ACHN (cell line): ENCODE measurements at regions not wholly inside any gene's neighbourhood (a gene's known extent, or its start where the extent isn't known, plus 50 kb on each side); places are given as distances from the start of the nearest gene placed in this dataset.
"Not testable (repeated sequence)": the region's sequence is repeated elsewhere in the genome, so short reads cannot be mapped to it uniquely, and the experiment has no call there.

ENCODE experiments used
- DNase-seq: peaks from one replicate; pipeline ENCODE4 v3.0.0-alpha.2; 2015
- in situ Hi-C: cut with HindIII; loops from 2 replicates; pipeline ENCODE4 v1.10.0; 2017; ENCODE audit warnings: low sequenced_read_pairs, low pct_ligation_motif_present, low pct_unique_long_range_greater_than_20kb

- in situ Hi-C loops = no loop called here
Observed at GRCh38 chr1:224524679-224525078, 90.1 kb upstream of the WDR26 start.

GRCh38 chr1:224525411-224526040 is 90.6 kb upstream of the CNIH3 start:
- no peak for DNase-seq

More at GRCh38 chr1:224524679-224525078, 90.1 kb upstream of the WDR26 start:
- DNase-seq = peak; percentile 61

GRCh38 chr1:224526771-224527170 is 89.3 kb upstream of the CNIH3 start:
- in situ Hi-C loops = no loop called here

More at GRCh38 chr1:224525411-224526040, 90.6 kb upstream of the CNIH3 start:
- in situ Hi-C loops = no loop called here

GRCh38 chr1:224528900-224529299 is 87.2 kb upstream of the CNIH3 start:
- peak; percentile 63 for DNase-seq
- in situ Hi-C loops = no loop called here

More at GRCh38 chr1:224526771-224527170, 89.3 kb upstream of the CNIH3 start:
- no peak for DNase-seq

GRCh38 chr1:224529844-224530243 is 86.3 kb upstream of the CNIH3 start:
- no peak for DNase-seq
- in situ Hi-C loops = no loop called here

- no peak for DNase-seq
- in situ Hi-C loops = no loop called here
Observed at GRCh38 chr1:224533517-224533916, 82.6 kb upstream of the CNIH3 start.

GRCh38 chr1:224534731-224535130 is 81.4 kb upstream of the CNIH3 start:
- DNase-seq = no peak
- in situ Hi-C loops = no loop called here

- DNase-seq = no peak
- in situ Hi-C loops = no loop called here
Observed at GRCh38 chr1:224535641-224536040, 80.5 kb upstream of the CNIH3 start.

- in situ Hi-C loops = no loop called here
- DNase-seq = no peak
Observed at GRCh38 chr1:224539971-224540370, 76.1 kb upstream of the CNIH3 start.

- in situ Hi-C loops = no loop called here
- no peak for DNase-seq
Observed at GRCh38 chr1:224540535-224540934, 75.6 kb upstream of the CNIH3 start.

GRCh38 chr1:224541072-224541790 is 74.9 kb upstream of the CNIH3 start:
- DNase-seq = no peak
- in situ Hi-C loops = no loop called here

GRCh38 chr1:224541901-224542630 is 74.1 kb upstream of the CNIH3 start:
- DNase-seq = no peak
- in situ Hi-C loops = no loop called here

GRCh38 chr1:224542783-224543440 is 73.2 kb upstream of the CNIH3 start:
- DNase-seq = peak; percentile 89

GRCh38 chr1:224543453-224543852 is 72.7 kb upstream of the CNIH3 start:
- in situ Hi-C loops = no loop called here
- peak; percentile 9 for DNase-seq

More at GRCh38 chr1:224542783-224543440, 73.2 kb upstream of the CNIH3 start:
- in situ Hi-C loops = no loop called here

GRCh38 chr1:224544346-224545110 is 71.6 kb upstream of the CNIH3 start:
- no peak for DNase-seq

GRCh38 chr1:224545571-224545970 is 70.5 kb upstream of the CNIH3 start:
- DNase-seq = no peak
- in situ Hi-C loops = no loop called here

More at GRCh38 chr1:224544346-224545110, 71.6 kb upstream of the CNIH3 start:
- in situ Hi-C loops = no loop called here

- DNase-seq = no peak
- in situ Hi-C loops = no loop called here
Observed at GRCh38 chr1:224548676-224549075, 67.4 kb upstream of the CNIH3 start.

- DNase-seq, in situ Hi-C loops: not testable (repeated sequence)
Observed at GRCh38 chr1:224551189-224551588, 64.9 kb upstream of the CNIH3 start.
